Upper lobe of right lung (tissue), 1 donor: ENCODE measurements at regions not wholly inside any gene's neighbourhood (a gene's known extent, or its start where the extent isn't known, plus 50 kb on each side); places are given as distances from the start of the nearest gene placed in this dataset.

Experiments
- ATAC-seq: fragments of 200-7000 bp; cut with Tn5 transposase; one replicate; pipeline ENCODE4 v1.9.1; 2020; ENCODE audit warnings: mild to moderate bottlenecking, moderate library complexity
- DNase-seq: peaks from one replicate; pipeline ENCODE4 v3.0.0-alpha.2; 2020
- H3K27ac ChIP-seq: fragments of 200-600 bp; one replicate; pipeline ENCODE4 v1.8.0; 2022
- H3K27me3 ChIP-seq: fragments of 200-600 bp; one replicate; pipeline ENCODE4 v1.8.0; 2022; ENCODE audit warnings: mild to moderate bottlenecking
- H3K36me3 ChIP-seq: fragments of 200-600 bp; one replicate; pipeline ENCODE4 v1.8.0; 2022
- H3K4me1 ChIP-seq: fragments of 200-600 bp; one replicate; pipeline ENCODE4 v1.8.0; 2022
- H3K4me3 ChIP-seq: fragments of 200-600 bp; one replicate; pipeline ENCODE4 v1.8.0; 2022; ENCODE audit warnings: mild to moderate bottlenecking
- H3K9me3 ChIP-seq: fragments of 200-600 bp; one replicate; pipeline ENCODE4 v1.8.0; 2022
- CTCF ChIP-seq: fragments of 200-600 bp; IDR thresholded peaks from one replicate; pipeline ENCODE4 v1.8.0; 2022; ENCODE audit warnings: antibody characterized with exemption
- intact Hi-C: fragments of 100-400 bp; cut with DNase I; formaldehyde crosslinking; loops from one replicate; pipeline ENCODE4 v1.11.0; 2022
- donor health status: DM: no; HTN: yes; CAD: no; lungs with severe emphysema.

GRCh38 chr6:148203281-148203925 is 139.2 kb upstream of the SASH1 start:
- no peak for ATAC-seq
- no peak overlapping the region for H3K4me3 ChIP-seq
- TF ChIP-seq CTCF: no peak
- no peaks in the 10 kb centered on the region for H3K36me3 ChIP-seq
- intact Hi-C loops: no loop called here
- no peak overlapping the region for H3K27ac ChIP-seq
- no peaks in the 10 kb centered on the region for H3K27me3 ChIP-seq
- H3K4me1 ChIP-seq: no peaks in the 10 kb centered on the region
- H3K9me3 ChIP-seq: no peaks in the 10 kb centered on the region
- DNase-seq: no peak

GRCh38 chr6:148203970-148204369 is 138.7 kb upstream of the SASH1 start:
- no peak for TF ChIP-seq CTCF
- ATAC-seq: peak; percentile 44
- H3K27ac ChIP-seq: no peak overlapping the region
- H3K4me3 ChIP-seq: no peak overlapping the region
- H3K9me3 ChIP-seq: no peaks in the 10 kb centered on the region
- no peak for DNase-seq
- H3K27me3 ChIP-seq: no peaks in the 10 kb centered on the region
- H3K36me3 ChIP-seq: no peaks in the 10 kb centered on the region
- no peaks in the 10 kb centered on the region for H3K4me1 ChIP-seq
- intact Hi-C loops: no loop called here

- ATAC-seq: no peak
- no peak for TF ChIP-seq CTCF
- H3K4me3 ChIP-seq: no peak overlapping the region
Observed at GRCh38 chr6:148208298-148208697, 134.3 kb upstream of the SASH1 start.

GRCh38 chr6:148211777-148212324 is 130.8 kb upstream of the SASH1 start:
- no peak for TF ChIP-seq CTCF
- intact Hi-C loops: no loop called here
- Histone ChIP-seq H3K36me3 (no peaks in the 10 kb centered on the region), H3K9me3 (no peaks in the 10 kb centered on the region), H3K27ac (no peak overlapping the region), H3K4me1 (no peaks in the 10 kb centered on the region), H3K27me3 (no peaks in the 10 kb centered on the region), H3K4me3 (no peak overlapping the region)
- ATAC-seq (no peak), DNase-seq (no peak)

More at GRCh38 chr6:148208298-148208697, 134.3 kb upstream of the SASH1 start:
- Histone ChIP-seq H3K27me3 (no peaks in the 10 kb centered on the region), H3K4me1 (no peaks in the 10 kb centered on the region), H3K27ac (no peak overlapping the region), H3K36me3 (no peaks in the 10 kb centered on the region), H3K9me3 (no peaks in the 10 kb centered on the region)
- intact Hi-C loops: no loop called here
- DNase-seq: no peak

GRCh38 chr6:148212366-148212765 is 130.3 kb upstream of the SASH1 start:
- no peak for TF ChIP-seq CTCF
- Histone ChIP-seq H3K4me1 (no peaks in the 10 kb centered on the region), H3K27me3 (no peaks in the 10 kb centered on the region), H3K4me3 (no peak overlapping the region), H3K36me3 (no peaks in the 10 kb centered on the region), H3K27ac (no peak overlapping the region), H3K9me3 (no peaks in the 10 kb centered on the region)
- no peak for DNase-seq
- ATAC-seq: no peak
- intact Hi-C loops: no loop called here
